Kidney tubule cell (primary cell): ENCODE measurements at regions not wholly inside any gene's neighbourhood (a gene's known extent, or its start where the extent isn't known, plus 50 kb on each side); places are given as distances from the start of the nearest gene placed in this dataset.

Experiments used
- DNase-seq: peaks from one replicate; pipeline ENCODE4 v3.0.0-alpha.2; 2018; ENCODE audit warnings: low spot score

DNA sequence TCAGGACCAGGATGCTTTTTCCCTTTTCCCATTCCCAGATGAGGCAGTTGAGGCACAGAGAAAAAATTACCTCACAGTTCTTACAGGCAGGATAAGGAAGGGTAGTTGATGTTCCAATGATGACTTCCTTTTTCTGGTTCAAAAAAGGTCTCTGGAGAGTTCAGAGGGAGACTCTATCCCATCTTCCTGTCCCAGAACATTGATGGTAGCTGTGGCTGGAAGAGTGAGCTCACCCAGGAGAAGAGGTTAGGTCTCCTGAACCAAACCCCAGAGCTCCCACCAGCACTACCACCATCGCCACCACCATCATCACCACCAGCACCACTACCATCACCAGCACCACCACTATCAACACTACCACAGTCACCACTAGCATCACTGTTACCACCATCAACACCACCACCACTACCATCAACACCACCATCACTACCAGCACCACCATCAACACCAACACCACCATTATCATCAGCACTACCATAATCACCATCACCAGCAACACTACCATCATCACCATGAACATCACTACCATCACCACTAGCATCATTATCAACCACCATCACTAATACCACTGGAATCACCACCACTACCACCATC is 105.5 kb upstream of the RUNX3 start:
- DNase-seq = no peak

DNA sequence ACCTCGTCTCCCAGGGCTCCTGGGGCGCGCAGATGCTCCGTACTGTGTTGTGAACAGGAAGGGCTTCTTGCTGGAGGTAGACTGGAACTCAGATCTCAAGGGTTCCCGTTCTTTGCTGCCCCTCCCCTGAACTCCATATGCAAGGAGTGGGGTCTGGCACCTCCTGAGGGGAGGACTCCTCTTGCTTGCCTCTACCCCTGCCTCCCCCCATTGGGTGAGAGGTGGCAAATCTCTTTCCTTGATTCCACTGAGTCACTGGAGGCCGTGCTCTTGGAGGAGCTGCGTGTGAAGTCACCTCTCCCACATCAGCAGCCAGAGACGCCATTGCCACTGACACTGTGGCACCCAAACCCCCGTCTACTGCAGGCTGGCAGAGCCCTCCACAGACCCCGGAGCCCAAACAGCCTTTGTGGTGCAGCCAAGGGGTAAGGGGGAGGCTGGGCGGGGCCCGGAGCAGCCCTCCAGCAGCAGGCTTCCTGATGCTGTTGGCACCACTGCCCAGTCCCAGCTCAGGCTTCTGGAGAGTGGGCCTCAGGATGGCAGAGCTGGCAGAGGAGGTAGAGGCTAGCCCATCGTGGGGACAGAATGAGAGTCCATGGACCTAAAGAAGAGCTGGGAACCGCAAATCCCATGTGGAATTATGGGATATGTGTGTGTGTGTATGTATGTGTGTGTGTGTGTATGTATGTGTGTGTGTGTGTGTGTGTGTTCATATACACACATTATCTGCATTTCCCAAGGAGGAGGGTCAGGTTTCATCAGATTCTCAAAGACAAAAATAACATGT is 104.9 kb upstream of the RUNX3 start:
- DNase-seq = no peak

DNA sequence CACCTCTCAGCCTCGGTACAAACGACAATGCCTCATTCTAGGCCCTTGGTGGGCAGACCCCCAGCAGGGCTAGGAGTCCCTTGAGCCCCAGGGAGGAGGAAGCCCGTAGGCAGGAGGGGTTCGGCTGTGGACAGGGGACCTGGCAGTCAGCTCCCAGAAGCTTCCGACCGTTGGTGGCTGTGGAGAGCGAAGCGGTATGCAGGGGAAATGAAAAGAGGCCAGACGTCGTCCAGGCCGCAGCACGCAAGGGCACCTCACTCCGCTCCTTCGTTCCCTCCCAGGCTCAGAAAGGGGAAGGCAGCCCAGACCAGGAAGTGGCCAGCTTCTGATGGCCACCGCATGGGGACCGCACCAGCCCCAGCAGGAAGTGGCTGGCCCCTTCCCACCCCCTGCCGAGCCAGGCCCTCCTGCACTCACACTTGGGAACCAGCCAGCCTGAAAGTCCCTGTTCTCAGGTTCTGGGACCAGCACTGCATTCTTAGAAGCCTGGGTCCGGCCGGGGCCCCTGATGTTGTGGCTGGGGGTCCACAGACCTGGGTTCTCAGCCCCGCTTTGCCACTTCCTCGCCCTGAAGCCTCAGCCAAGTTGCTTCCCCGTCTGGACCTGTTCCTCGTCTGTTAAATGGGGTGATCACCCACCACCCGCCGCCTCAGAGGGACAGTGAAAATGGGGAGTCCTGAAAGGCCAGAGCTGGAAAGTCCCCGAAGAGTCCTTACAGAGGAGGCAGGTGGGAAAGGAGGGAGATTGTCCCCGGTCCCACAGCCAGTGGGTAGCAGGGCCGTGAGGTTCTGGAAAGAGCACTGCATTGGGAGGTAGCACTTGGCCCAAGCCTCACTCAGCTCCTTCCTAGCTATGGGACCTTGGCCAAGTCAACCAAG is 104.0 kb upstream of the RUNX3 start:
- DNase-seq = no peak

DNA sequence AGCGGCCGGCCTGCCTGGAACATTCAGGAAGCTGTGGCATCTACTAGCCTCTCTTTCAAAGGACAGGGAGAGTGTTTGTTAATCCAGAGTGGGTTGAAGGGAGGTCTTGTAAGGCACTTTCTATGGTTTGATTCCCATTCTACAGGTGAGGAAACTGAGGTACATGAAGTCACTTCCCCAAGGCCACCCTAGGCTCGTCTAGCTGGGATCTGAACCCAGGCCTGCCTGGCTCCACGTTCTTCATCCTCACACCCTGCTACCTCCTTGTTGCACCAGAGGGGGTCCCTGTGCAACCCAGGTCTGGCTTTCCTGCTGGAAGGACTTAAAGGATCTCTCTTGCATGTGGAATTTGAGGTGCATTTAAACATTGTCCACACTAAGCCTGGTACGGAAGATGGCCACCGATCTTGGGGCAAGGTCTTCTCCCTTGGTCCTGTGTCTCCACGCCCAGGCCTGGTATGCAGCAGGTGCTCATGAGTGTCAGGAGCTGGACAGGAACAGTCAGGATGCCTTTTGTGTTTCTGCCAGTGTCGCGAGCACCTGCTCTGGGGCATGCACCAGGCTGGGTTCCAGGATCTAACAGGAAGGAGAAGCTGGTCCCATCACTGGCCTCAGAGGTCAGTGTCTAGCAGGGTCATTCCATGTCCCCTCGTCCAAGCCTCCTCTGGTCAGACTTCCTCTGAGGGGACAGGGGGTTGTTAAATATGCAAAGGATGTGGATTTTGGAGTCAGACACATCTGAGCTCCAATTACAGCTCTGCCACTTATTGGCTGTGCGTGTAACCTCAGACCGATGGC is 103.2 kb upstream of the RUNX3 start:
- no peak for DNase-seq

DNA sequence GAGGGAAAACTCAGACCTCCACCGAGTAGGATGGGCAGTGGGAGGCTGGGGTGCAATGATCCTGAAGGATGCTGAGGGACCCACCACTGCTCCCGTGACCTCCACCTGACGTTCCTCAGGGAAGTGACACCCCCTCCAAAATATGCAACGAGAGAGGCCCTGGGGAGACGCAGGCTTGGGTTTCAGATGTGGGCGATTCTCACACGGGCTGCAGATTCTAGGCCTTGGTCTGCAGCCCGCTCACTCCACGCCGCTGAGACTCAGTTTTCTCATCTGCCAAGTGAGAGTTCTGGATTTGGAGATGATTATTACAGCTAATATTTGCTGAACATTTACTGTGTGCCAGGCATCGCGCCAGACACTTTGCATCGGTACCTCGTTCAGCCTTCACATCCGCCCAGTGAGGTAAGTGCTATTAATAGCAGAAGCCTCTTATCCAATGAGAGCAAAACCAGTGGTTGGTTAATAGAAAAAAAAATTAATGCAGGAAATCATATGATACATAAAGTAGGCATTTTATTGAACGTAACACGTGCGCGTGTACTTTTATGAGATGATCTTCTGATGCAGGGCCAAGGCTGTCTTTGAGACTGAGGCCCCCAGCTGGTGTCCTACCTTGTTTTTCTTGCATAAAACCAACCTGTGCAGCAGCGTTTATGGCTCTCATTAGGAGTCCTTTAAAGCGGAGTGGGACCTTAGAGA is 102.0 kb upstream of the RUNX3 start:
- peak; percentile 11 for DNase-seq

DNA sequence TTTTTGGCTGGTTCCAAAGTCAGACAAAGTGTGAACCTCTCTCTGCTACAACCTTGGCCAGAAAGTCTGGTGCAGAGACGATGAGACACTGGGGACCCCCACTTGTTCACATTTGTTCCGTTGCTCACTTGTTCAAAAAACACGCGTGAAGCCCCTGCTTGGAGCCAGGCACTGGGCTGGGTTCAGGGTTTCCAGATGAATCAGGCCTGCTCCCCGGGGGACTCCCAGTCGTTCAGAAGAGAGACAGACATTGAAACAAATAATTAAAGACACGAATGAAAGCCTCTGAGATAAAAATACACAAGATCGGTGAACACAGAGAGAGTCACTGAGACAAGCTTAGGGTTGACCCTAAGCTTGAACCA is 101.5 kb upstream of the RUNX3 start:
- DNase-seq = no peak

DNA sequence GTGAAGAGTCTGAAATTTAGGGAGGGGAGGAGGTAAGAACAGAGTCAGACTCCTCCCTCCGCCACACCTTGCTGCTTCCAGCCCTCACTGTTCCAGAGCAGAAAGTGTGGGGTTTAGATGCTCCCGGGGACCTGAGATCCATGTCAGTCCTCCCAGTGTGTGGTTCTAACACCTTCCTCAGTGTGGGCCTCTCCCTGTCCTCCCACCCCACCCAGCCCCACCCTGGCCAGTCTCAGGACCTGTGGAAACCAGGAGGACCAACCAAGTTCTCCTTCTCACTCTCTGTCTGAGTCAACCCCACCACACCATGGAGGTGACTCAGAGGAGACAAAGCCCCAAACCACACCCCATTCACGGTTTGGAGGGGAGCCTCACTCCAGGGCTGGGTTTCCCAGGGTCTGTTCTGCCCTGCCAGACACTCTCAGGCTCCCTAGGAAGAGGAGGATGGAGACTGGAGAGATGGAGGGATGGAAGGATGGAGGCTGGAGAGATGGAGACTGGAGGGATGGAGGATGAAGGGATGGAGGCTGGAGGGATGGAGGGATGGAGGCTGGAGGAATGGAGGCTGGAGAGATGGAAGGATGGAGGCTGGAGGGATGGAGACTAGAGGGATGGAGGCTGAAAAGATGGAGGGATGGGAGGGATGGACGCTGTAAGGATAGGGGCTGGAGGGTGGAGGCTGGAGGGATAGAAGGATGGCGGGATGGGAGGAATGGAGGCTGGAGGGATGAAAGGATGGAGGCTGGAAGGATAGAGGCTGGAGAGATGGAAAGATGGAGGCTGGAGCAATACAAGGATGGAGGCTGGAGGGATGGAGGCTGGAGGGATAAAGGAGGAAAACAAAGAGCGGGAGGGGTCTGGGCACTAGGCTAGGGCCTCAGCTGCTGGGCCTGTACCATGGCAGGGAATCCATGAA is 100.9 kb upstream of the RUNX3 start:
- DNase-seq = no peak

DNA sequence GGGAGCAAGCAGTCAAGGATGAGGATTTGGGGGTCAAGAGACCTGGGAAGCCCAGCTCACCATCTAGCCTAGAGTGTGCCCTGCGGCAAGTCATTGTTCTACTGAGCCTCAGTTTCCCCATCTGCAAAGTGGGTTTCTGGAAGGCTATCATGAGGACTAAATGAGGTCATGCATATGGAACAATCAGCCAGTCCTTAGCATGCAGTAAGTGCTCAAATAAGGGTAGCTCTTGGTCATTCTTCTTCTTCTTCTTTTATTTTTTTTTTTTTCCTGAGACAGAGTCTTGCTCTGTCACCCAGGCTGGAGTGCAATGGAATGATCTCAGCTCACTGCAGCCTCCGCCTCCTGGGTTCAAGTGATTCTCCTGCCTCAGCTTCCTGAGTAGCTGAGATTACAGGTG is 99.9 kb upstream of the RUNX3 start:
- DNase-seq = no peak

DNA sequence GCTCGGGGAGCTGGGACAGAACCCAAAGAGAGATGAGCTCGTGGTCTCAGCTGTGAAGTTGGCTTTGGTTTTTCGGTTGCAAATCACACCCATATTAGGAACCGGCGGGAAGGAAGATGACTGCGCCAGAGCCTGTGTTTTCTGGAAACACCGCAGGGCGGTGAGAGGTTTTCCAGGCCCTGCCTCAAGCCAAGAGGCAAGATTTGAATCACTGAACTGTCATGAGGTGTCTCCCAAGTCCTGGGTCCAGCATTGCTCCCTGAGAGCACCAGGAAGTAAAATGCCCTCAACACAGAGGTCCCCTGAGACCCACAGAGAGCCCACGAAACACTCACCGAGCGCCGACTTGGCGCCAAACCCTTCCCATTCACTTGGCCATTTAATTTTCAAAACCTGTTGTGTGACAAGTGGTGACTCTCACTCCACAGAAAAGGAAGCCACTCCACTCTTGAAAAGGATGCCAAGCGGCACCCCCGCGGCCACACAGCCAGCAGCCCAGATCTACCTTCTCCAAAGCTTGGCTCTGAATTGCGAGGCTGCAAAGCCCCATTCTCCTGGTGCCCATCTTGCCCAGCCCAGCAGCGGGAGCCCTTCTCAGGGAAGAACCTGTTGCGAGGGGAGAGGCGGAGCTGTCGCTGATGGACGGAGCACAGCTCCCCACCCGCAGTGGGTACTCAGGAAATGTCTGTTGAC is 99.0 kb upstream of the RUNX3 start:
- DNase-seq = no peak

DNA sequence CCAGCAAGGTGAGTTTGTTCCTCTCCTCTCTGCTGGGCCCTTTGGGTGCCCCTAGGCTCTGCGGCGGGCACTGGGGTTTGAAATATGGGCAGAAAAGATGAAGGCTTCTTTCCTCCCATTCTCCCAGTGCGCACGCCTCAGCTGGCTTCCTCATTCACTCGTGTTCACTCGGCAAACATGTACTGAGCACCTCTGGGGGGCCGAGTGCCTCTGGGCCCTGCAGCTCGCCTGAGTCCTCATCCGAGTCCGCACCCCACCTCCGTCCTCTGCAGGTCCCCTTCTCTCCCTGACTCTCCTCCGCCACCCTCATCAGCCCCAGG is 98.5 kb upstream of the RUNX3 start:
- no peak for DNase-seq

DNA sequence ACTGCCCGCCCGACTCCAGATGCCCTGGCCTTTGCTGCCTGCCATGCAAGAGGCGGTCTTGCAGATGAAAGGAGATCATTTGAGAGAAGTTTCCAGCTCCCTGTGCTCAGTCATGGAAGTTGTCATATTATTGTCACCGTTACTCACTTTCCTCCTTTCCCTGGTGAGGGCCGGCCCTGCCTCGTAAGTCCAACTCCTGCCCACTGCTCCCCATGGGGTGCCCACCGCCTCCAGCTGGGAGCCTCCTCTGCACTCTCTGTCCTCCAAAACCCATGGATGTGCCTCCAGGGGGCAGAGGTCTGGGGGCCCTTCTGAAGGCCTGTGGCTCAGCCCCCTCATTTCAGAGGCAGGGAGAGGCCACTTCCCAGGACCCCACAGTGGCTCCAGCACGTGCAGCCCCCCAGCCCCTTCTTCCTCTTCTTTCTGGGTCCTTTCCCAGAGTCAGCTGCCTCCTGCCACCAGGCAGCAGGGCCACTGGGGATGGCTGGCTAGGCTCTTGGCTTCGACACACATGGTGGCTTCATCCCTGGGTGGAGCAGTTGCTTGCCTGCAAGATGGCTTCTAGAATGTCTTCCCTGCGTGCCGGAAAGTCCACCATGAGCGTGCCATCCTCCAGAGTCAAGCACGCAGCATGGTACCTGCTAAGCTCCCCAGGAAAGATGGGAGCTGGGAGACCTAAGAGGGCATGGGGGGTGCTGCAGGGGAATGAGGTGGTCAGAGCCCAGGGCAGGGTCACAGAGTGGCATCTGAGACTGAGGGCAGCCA is 97.9 kb upstream of the RUNX3 start:
- no peak for DNase-seq

DNA sequence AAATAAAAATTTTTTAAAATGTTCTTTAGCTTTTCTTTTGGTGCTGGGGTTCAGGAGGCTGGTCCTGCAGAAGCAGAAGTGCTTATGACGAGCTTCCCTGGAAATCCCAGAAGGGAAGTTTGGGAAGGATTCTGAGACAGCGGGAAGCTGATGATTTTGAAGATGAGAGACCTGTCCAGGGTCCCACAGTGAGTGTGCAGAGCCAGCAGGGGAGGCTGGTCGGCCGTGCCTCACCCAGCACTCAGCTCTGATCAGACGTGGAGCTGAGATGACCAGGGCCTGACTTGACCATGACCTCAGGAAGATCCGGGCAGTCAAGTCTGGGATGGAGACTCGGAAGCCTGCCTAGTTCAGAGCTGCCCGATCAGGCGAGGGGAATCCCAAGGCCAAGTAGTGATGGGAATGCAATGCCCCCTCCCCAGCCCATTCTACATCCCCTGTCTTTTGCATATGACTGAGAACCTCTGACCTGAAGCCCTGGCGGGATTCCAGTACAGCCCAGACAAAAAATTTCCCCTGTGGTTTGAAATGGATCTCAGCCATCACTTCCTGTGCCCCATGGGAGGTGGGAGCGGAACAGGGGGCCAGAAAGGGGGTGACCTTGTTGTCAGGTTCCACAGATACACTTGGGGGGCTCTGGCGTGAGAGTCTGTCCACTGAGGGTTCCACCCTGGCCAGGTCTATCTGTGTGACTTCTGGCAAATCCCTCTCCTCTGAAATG is 96.8 kb upstream of the RUNX3 start:
- DNase-seq = no peak

DNA sequence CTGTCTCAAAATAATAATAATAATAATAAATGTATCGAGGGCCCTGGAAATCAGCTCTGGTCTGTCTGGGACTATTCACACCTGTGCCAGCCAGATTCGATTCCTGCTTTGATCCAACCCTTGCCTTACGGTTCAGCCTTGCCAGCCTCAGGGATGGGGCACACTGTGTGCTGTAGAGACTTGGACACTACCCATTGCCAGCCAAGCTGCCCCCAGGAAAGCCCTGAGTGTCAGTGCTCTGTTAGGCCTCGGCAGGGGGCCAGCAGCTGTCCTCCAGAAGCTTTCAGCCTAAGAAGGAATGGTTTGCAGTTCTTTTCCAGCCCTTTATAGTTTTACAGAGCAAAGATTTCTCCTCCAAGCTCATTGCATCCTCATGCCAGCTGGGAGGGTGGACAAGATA is 96.2 kb upstream of the RUNX3 start:
- no peak for DNase-seq

DNA sequence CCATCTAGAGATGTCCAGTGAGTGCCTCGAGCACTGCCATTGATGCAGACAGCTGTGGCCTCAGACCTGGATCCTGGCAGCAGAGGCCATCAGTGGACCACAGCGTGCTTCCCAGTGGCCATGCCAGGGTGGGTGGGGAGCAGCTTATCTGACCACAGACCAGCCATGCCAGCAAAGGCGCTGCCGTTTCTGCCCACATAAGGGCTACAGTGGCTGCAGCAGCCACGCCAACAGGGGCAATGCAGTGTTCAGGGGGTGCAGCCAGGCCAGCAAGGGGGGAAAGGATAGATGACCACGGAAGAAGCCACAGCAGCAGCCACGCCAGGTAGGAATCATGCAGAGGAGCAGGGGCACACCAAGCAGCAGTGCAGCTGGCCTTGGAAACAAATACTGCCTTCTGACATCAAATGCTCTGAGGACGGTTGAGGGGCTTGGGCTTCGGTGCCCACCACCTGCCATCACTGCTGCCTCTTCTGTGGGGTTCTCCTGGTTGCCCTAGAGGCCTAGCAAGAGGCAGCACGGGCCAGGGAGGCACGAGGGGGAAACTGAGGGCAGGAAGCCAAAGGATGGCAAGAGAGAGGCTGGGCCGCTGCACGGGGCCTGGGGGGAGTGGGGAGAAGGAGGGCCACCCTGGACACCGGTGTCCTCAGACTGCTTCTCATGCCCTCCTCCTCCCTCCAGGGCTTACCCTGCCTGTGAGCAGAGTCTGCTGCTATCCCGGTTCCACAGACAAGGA is 94.7 kb upstream of the RUNX3 start:
- no peak for DNase-seq

DNA sequence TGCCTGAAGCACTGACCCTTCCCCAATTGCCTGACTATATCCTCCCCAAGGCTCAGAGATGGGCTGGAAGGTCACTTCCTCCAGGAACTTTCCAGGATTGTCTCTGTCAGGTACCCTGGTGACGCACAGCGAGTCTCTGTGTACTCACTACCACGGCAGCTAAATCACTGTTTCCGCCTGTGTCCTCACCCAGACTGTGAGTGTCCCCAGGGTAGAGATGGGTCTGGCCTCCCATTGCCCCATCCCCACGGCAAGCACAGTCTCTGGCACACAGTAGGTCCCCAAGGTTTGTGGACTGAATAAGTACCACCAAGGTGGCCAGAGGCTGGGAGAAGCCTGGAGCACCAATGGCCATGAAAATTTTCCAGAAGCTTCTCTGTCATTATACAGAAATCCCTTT is 93.8 kb upstream of the RUNX3 start:
- DNase-seq = no peak

DNA sequence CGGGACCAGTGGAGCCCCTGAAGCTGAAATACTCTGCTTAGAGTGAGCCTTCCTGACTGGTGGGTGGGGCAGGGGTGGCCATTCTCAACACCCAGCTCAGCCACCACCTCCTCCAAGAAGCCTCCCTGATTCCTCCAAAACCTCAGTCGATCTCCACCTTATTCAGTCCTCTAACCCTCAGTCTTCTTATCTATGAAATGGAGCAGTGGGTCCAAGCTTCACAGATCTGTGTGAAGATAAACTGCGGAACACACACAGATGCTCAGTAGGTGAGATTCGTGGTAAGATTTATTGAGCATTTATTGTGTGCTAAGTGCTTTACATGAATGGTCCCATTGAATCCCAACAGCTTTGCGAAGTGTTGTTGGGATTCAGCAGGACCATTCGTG is 93.1 kb upstream of the RUNX3 start:
- no peak for DNase-seq

DNA sequence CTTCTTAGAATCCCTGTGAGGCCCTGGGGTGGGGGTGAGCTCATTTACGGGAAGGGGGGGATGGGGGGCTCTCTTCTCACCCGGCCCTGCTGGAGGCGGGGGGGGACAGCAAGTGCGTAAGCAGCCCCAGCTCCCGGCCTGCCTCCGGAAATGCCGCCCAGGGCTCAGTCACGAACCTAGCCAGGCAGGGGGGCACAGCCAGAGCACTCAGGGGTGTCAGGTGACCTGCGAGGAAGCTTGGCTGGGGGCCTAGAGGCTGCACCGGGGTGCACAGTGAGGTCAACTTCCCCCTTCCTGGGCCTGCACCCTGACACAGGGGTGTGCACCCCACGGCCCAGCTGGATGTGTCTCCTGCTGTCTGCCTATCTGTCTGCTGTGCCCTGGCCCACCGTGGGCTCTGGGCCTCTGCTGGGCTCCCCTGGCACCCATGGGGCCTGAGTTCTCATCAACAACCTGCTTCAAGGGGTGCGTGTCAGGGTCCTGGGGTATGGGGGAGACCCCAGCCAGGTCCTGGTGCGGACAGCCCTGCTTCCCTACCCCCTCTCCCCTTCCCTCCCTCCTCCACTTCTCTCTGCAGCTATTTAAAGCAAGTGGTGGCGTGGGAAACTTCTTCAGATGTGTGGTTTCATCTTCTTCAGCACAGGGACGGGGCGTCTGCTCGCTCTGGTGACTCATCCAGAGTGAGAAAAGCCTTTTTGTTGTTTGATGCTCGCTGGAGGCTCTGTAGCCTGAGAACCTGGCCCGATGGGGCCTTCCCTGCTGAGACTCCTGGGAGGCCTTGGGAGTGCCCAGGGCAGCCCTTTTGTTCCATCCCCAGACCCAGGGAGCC is 92.5 kb upstream of the RUNX3 start:
- DNase-seq = peak; percentile 63
